Astrocyte (in vitro differentiated cells and primary cell): ENCODE measurements at regions not wholly inside any gene's neighbourhood (a gene's known extent, or its start where the extent isn't known, plus 50 kb on each side); places are given as distances from the start of the nearest gene placed in this dataset.

Experiments
- DNase-seq: peaks from one replicate; pipeline ENCODE4 v3.0.0-alpha.2; 2010; ENCODE audit warnings: low read depth
- FAIRE-seq: peaks from 2 replicates; lab custom pipeline; 2011; peaks lifted over from hg19 to GRCh38; lab: Jason Lieb, UNC
- H2AFZ ChIP-seq: 2 replicates; pipeline ENCODE4 v1.6.0; 2012; ENCODE audit warnings: low read depth, low read length, inconsistent platforms
- H3K27ac ChIP-seq: 2 replicates; pipeline ENCODE4 v1.5.1; 2011; ENCODE audit warnings: low read depth, low read length, inconsistent platforms
- H3K27me3 ChIP-seq: 2 replicates; pipeline ENCODE4 v1.6.0; 2011; ENCODE audit warnings: low read length, inconsistent platforms; ENCODE audit not compliant: insufficient read depth
- H3K36me3 ChIP-seq: 2 replicates; pipeline ENCODE4 v1.5.1; 2011; ENCODE audit warnings: low read length, inconsistent platforms; ENCODE audit not compliant: insufficient read depth
- H3K4me1 ChIP-seq: 2 replicates; pipeline ENCODE4 v1.5.1; 2011; ENCODE audit warnings: low read length, inconsistent platforms; ENCODE audit not compliant: insufficient read depth
- H3K4me2 ChIP-seq: 2 replicates; pipeline ENCODE4 v1.6.0; 2012; ENCODE audit warnings: low read length, inconsistent platforms
- H3K4me3 ChIP-seq: 2 replicates; pipeline ENCODE4 v1.5.1; 2011; ENCODE audit warnings: low read depth, mild to moderate bottlenecking, low read length, inconsistent platforms; ENCODE audit not compliant: insufficient read depth
- H3K79me2 ChIP-seq: 2 replicates; pipeline ENCODE4 v1.6.0; 2012; ENCODE audit warnings: mild to moderate bottlenecking, low read length, inconsistent platforms; ENCODE audit not compliant: insufficient read depth
- H3K9ac ChIP-seq: 2 replicates; pipeline ENCODE4 v1.6.0; 2012; ENCODE audit warnings: mild to moderate bottlenecking, low read length, inconsistent platforms
- H3K9me3 ChIP-seq: 2 replicates; pipeline ENCODE4 v1.5.1; 2012; ENCODE audit warnings: low read depth, mild to moderate bottlenecking, low read length, inconsistent platforms; ENCODE audit not compliant: insufficient read depth
- H4K20me1 ChIP-seq: 2 replicates; pipeline ENCODE4 v1.6.0; 2012; ENCODE audit warnings: low read length, inconsistent platforms; ENCODE audit not compliant: insufficient read depth
- H3K27ac Mint-ChIP-seq: one replicate; pipeline ENCODE4 v1.8.0; 2021; ENCODE audit warnings: mild to moderate bottlenecking, mixed read lengths; ENCODE audit not compliant: unreplicated experiment
- H3K27me3 Mint-ChIP-seq: one replicate; pipeline ENCODE4 v1.8.0; 2021; ENCODE audit warnings: low read depth, mixed read lengths; ENCODE audit not compliant: unreplicated experiment
- H3K36me3 Mint-ChIP-seq: one replicate; pipeline ENCODE4 v1.8.0; 2021; ENCODE audit warnings: low read depth, mixed read lengths; ENCODE audit not compliant: unreplicated experiment
- H3K4me1 Mint-ChIP-seq: one replicate; pipeline ENCODE4 v1.8.0; 2021; ENCODE audit warnings: low read depth, mixed read lengths; ENCODE audit not compliant: unreplicated experiment
- H3K4me3 Mint-ChIP-seq: one replicate; pipeline ENCODE4 v1.8.0; 2021; ENCODE audit warnings: mild to moderate bottlenecking, moderate library complexity, mixed read lengths; ENCODE audit not compliant: unreplicated experiment
- H3K9me3 Mint-ChIP-seq: one replicate; pipeline ENCODE4 v1.8.0; 2021; ENCODE audit warnings: mild to moderate bottlenecking, mixed read lengths; ENCODE audit not compliant: unreplicated experiment
- CTCF ChIP-seq: IDR thresholded peaks from 2 replicates; pipeline ENCODE4 v1.5.1; 2011; ENCODE audit warnings: low read depth, mild to moderate bottlenecking, inconsistent platforms, low read length, moderate library complexity; ENCODE audit not compliant: insufficient read depth
- EZH2 ChIP-seq: IDR thresholded peaks from 2 replicates; pipeline ENCODE4 v1.6.1; 2012; ENCODE audit warnings: mild to moderate bottlenecking, low read length, inconsistent platforms; ENCODE audit not compliant: insufficient read depth

GRCh38 chr14:81989211-81989610 lies 455.6 kb upstream of the SEL1L start:
- no peak overlapping the region for H3K4me3 Mint-ChIP-seq
- no peaks in the 10 kb centered on the region for H3K36me3 ChIP-seq
- H3K27me3 Mint-ChIP-seq = no peaks in the 10 kb centered on the region
- FAIRE-seq (no peak), DNase-seq (no peak)
- H3K4me1 ChIP-seq = no peaks in the 10 kb centered on the region
- no peak overlapping the region for H3K4me3 ChIP-seq
- H3K9me3 Mint-ChIP-seq = no peaks in the 10 kb centered on the region
- no peaks in the 10 kb centered on the region for H3K4me1 Mint-ChIP-seq
- H3K9me3 ChIP-seq = no peaks in the 10 kb centered on the region
- H3K79me2 ChIP-seq = no peaks in the 10 kb centered on the region
- no peak overlapping the region for H3K9ac ChIP-seq
- no peaks in the 10 kb centered on the region for H3K36me3 Mint-ChIP-seq
- no peak overlapping the region for H2AFZ ChIP-seq
- H4K20me1 ChIP-seq = no peaks in the 10 kb centered on the region
- H3K27me3 ChIP-seq = no peaks in the 10 kb centered on the region
- TF ChIP-seq CTCF (no peak), EZH2 (no peak)
- H3K27ac ChIP-seq = no peak overlapping the region
- H3K27ac Mint-ChIP-seq = no peak overlapping the region
- no peak overlapping the region for H3K4me2 ChIP-seq

DNA sequence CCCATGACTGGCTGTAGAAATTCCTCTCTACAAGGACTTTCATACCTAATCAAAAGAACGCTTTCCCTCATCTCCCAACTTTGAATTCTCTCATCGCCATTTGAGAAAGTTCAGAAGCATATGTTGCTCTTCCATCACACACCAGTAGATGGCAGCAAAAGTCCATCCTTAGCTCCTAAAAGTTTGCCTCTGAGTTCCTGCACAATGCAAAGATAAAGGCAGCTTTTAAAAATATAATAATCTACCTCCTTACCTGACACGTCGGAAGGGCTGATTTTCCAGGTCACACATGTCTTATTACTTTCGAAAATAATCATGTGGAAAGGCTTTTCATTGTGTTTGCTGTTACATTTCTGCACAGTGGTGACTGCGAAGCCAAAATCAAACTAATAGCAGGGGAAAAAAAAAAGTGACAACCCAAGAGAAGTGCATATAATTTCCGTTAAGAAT lies 456.7 kb upstream of the SEL1L start:
- no peaks in the 10 kb centered on the region for H3K36me3 ChIP-seq
- DNase-seq (peak; percentile 10), FAIRE-seq (no peak)
- peak; percentile 92 for TF ChIP-seq CTCF
- no peak for TF ChIP-seq EZH2
- H3K27ac ChIP-seq = no peak overlapping the region
- H4K20me1 ChIP-seq = no peaks in the 10 kb centered on the region
- Mint-ChIP-seq H3K4me3 (no peak overlapping the region), H3K4me1 (no peaks in the 10 kb centered on the region), H3K36me3 (no peaks in the 10 kb centered on the region), H3K9me3 (no peaks in the 10 kb centered on the region), H3K27me3 (no peaks in the 10 kb centered on the region), H3K27ac (no peak overlapping the region)
- H3K9me3 ChIP-seq = no peaks in the 10 kb centered on the region
- H3K4me3 ChIP-seq = no peak overlapping the region
- H2AFZ ChIP-seq = no peak overlapping the region
- no peaks in the 10 kb centered on the region for H3K27me3 ChIP-seq
- no peaks in the 10 kb centered on the region for H3K4me1 ChIP-seq
- no peaks in the 10 kb centered on the region for H3K79me2 ChIP-seq
- H3K4me2 ChIP-seq = no peak overlapping the region
- H3K9ac ChIP-seq = no peak overlapping the region

DNA sequence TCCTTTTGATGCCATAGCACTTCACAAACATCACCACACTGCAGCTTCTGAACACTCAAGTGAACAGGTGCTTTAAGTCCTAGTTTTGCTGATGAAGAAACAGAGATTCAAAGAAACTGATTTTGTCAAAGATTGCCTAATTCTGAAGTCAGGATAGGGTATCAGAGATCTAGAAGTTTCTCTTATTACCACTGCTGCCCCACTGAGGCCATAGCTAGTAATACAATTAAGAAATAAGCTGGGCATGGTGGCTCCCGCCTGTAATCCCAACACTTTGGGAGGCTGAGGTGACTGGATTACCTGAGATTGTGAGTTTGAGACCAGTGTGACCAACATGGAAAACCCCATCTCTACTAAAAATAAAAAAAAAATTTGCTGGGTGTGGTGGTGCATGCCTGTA lies 458.3 kb upstream of the SEL1L start:
- Histone ChIP-seq H4K20me1 (no peaks in the 10 kb centered on the region), H3K9me3 (no peaks in the 10 kb centered on the region), H3K4me3 (no peak overlapping the region), H3K4me2 (no peak overlapping the region), H3K9ac (no peak overlapping the region), H3K27me3 (no peaks in the 10 kb centered on the region), H3K79me2 (no peaks in the 10 kb centered on the region), H3K4me1 (no peaks in the 10 kb centered on the region), H3K36me3 (no peaks in the 10 kb centered on the region), H3K27ac (no peak overlapping the region), H2AFZ (no peak overlapping the region)
- H3K4me3 Mint-ChIP-seq = no peak overlapping the region
- DNase-seq (no peak), FAIRE-seq (no peak)
- H3K27ac Mint-ChIP-seq = no peak overlapping the region
- no peak for TF ChIP-seq CTCF
- TF ChIP-seq EZH2 = no peak
- no peaks in the 10 kb centered on the region for H3K36me3 Mint-ChIP-seq
- H3K27me3 Mint-ChIP-seq = no peaks in the 10 kb centered on the region
- no peaks in the 10 kb centered on the region for H3K9me3 Mint-ChIP-seq
- H3K4me1 Mint-ChIP-seq = no peaks in the 10 kb centered on the region
